Panc1 (cell line): ENCODE measurements at regions not wholly inside any gene's neighbourhood (a gene's known extent, or its start where the extent isn't known, plus 50 kb on each side); places are given as distances from the start of the nearest gene placed in this dataset.

Experiments
- ATAC-seq: fragments of 200-7000 bp; cut with Tn5 transposase; 2 replicates; pipeline ENCODE4 v1.9.1; 2020; ENCODE audit warnings: mild to moderate bottlenecking, moderate library complexity
- BruUV-seq: library from RNA; stranded (reverse); fragments of 400-500 nt; replicated peaks from 2 replicates; lab custom pipeline; 2021; lab: Mats Ljungman, UMichigan
- CTCF ChIA-PET: fragments of 300-600 bp; sonication (Branson Sonifier 250); formaldehyde crosslinking; loops from one replicate; lab custom pipeline; 2022; ENCODE audit warnings: antibody characterized with exemption; lab: Charles Lee
- POLR2A ChIA-PET: fragments of 300-600 bp; sonication (Branson Sonifier 250); formaldehyde crosslinking; loops from one replicate; lab custom pipeline; 2022; ENCODE audit warnings: antibody characterized with exemption; lab: Charles Lee
- DNase-seq: peaks from one replicate; pipeline ENCODE4 v3.0.0-alpha.2; 2010; ENCODE audit warnings: low read depth, low spot score
- H3K27ac ChIP-seq: 2 replicates; pipeline ENCODE4 v1.5.1; 2011; ENCODE audit warnings: mild to moderate bottlenecking, low read length, inconsistent platforms
- H3K27me3 ChIP-seq: fragments of 200-500 bp; sonication (Bioruptor generic); 2 replicates; pipeline ENCODE4 v1.6.0; 2014; ENCODE audit warnings: low read length, inconsistent platforms; ENCODE audit not compliant: control insufficient read depth, insufficient read depth
- H3K36me3 ChIP-seq: fragments of 200-500 bp; sonication (Bioruptor generic); 2 replicates; pipeline ENCODE4 v1.5.1; 2014; ENCODE audit warnings: inconsistent platforms, mild to moderate bottlenecking, low read length, moderate library complexity; ENCODE audit not compliant: control insufficient read depth, insufficient read depth
- H3K4me1 ChIP-seq: 2 replicates; pipeline ENCODE4 v1.5.1; 2011; ENCODE audit warnings: inconsistent platforms, mild to moderate bottlenecking, low read length, moderate library complexity; ENCODE audit not compliant: control insufficient read depth, insufficient read depth
- H3K4me3 ChIP-seq, 2 experiments: 2 replicates each; pipeline ENCODE4 v1.5.1; 2011 to 2012; ENCODE audit warnings: low read depth in 2 of 2, low read length in 2 of 2, mild to moderate bottlenecking in 2 of 2, inconsistent platforms in 1 of 2, moderate library complexity in 1 of 2
- H3K9me3 ChIP-seq: fragments of 200-500 bp; sonication (Bioruptor generic); 2 replicates; pipeline ENCODE4 v1.5.1; 2014; ENCODE audit warnings: low read depth, mild to moderate bottlenecking, inconsistent platforms, low read length, moderate library complexity; ENCODE audit not compliant: control insufficient read depth, insufficient read depth
- POLR2AphosphoS5 ChIP-seq: IDR thresholded peaks from 2 replicates; pipeline ENCODE4 v1.6.1; 2012; ENCODE audit warnings: mild to moderate bottlenecking, low read depth, low read length, moderate library complexity
- SIN3A ChIP-seq: IDR thresholded peaks from 2 replicates; pipeline ENCODE4 v1.6.1; 2012; ENCODE audit warnings: low read depth, mild to moderate bottlenecking, low read length, moderate library complexity, borderline replicate concordance; ENCODE audit not compliant: insufficient read depth
- TCF7L2 ChIP-seq: IDR thresholded peaks from 2 replicates; pipeline ENCODE4 v1.6.1; 2011; ENCODE audit warnings: mild to moderate bottlenecking, low read depth, low read length, inconsistent platforms
- in situ Hi-C: cut with HindIII; loops from 2 replicates; pipeline ENCODE4 v1.10.0; 2016; ENCODE audit warnings: low sequenced_read_pairs, low pct_unique_long_range_greater_than_20kb
- intact Hi-C: fragments of 100-400 bp; cut with micrococcal nuclease; formaldehyde crosslinking; loops from one replicate; pipeline ENCODE4 v1.10.0; 2022; ENCODE audit not compliant: unreplicated experiment
- TF ChIP-seq, protein P1 (sequence below): fragments of 450-650 bp; IDR thresholded peaks from 2 replicates; pipeline ENCODE4 v1.5.1; 2017; ENCODE audit warnings: mild to moderate bottlenecking
- TF ChIP-seq, protein P2 (sequence below), 2 experiments: IDR thresholded peaks; 2 replicates each; pipeline ENCODE4 v1.6.1; 2011 to 2012; ENCODE audit warnings: low read depth in 2 of 2, control low read depth in 1 of 2, low read length in 1 of 2, mild to moderate bottlenecking in 1 of 2, moderate library complexity in 1 of 2; ENCODE audit not compliant: insufficient read depth in 1 of 2

DNA sequence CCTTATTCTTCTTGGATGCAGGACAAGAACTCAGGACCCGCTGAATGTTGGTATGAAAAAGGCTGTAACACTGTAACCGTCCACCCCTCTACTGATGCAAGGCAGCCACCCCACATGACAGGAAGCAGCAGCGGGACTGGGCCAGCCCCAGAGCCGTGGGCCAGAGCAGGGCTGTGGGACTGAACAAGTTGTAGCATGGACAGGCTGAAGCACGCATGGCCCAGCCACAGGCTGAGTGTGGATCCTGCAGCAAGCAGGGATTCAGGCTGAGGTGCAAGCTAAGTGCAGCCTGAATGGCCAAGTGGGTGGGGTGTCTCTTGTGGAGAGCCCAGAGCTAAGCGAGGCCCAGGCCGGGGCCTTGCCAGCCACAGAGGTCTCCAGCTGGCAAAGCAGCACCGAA, 632.2 kb downstream of the SPOCK3 start:
- no peak overlapping the region for H3K4me3 ChIP-seq
- no peaks in the 10 kb centered on the region for H3K4me1 ChIP-seq
- H3K36me3 ChIP-seq: no peaks in the 10 kb centered on the region
- no peak overlapping the region for H3K27ac ChIP-seq
- TF ChIP-seq TCF7L2: no peak
- TF ChIP-seq, protein P1, sequence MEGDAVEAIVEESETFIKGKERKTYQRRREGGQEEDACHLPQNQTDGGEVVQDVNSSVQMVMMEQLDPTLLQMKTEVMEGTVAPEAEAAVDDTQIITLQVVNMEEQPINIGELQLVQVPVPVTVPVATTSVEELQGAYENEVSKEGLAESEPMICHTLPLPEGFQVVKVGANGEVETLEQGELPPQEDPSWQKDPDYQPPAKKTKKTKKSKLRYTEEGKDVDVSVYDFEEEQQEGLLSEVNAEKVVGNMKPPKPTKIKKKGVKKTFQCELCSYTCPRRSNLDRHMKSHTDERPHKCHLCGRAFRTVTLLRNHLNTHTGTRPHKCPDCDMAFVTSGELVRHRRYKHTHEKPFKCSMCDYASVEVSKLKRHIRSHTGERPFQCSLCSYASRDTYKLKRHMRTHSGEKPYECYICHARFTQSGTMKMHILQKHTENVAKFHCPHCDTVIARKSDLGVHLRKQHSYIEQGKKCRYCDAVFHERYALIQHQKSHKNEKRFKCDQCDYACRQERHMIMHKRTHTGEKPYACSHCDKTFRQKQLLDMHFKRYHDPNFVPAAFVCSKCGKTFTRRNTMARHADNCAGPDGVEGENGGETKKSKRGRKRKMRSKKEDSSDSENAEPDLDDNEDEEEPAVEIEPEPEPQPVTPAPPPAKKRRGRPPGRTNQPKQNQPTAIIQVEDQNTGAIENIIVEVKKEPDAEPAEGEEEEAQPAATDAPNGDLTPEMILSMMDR: no peak
- no peak for TF ChIP-seq POLR2AphosphoS5
- TF ChIP-seq, protein P2, sequence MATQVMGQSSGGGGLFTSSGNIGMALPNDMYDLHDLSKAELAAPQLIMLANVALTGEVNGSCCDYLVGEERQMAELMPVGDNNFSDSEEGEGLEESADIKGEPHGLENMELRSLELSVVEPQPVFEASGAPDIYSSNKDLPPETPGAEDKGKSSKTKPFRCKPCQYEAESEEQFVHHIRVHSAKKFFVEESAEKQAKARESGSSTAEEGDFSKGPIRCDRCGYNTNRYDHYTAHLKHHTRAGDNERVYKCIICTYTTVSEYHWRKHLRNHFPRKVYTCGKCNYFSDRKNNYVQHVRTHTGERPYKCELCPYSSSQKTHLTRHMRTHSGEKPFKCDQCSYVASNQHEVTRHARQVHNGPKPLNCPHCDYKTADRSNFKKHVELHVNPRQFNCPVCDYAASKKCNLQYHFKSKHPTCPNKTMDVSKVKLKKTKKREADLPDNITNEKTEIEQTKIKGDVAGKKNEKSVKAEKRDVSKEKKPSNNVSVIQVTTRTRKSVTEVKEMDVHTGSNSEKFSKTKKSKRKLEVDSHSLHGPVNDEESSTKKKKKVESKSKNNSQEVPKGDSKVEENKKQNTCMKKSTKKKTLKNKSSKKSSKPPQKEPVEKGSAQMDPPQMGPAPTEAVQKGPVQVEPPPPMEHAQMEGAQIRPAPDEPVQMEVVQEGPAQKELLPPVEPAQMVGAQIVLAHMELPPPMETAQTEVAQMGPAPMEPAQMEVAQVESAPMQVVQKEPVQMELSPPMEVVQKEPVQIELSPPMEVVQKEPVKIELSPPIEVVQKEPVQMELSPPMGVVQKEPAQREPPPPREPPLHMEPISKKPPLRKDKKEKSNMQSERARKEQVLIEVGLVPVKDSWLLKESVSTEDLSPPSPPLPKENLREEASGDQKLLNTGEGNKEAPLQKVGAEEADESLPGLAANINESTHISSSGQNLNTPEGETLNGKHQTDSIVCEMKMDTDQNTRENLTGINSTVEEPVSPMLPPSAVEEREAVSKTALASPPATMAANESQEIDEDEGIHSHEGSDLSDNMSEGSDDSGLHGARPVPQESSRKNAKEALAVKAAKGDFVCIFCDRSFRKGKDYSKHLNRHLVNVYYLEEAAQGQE (IDR thresholded peaks at IDR 0.05; ENCODE audit: insufficient read depth in 1 of 2, low read depth in 2 of 2, low read length in 1 of 2): no peak
- TF ChIP-seq SIN3A: no peak
- POLR2A ChIA-PET: no interaction called here
- DNase-seq: no peak
- in situ Hi-C loops (no loop called here), intact Hi-C loops (no loop called here)
- no peak for ATAC-seq
- no peaks in the 10 kb centered on the region for H3K27me3 ChIP-seq
- BruUV-seq: no TSS peak
- no peaks in the 10 kb centered on the region for H3K9me3 ChIP-seq
- CTCF ChIA-PET: no interaction called here

DNA sequence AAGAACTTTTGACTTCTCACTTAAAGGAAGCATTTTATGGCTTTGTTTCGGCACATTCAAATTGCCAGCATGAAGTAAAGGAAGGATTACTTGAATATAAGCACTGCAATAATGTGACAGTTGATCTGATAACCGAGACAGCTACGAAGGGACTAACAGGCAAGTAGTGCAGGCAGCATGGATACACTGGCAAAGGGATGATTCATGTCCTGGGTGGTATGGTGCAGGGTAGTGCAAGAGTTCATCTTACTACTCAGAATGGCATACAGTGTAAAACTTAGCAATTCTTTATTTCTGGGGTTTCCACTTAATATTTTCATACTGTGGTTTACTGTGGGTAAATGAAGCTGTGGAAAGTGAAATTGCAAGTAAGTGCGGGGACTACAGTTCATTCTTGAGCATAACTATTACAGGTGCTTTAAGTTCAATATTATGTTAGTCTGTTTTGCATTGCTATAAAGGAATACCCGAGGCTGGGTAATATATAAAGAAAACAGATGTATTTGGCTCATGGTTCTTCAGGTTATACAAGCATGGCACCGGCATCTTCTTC, 611.8 kb downstream of the SPOCK3 start:
- Histone ChIP-seq H3K27me3 (no peaks in the 10 kb centered on the region), H3K27ac (no peak overlapping the region), H3K4me1 (no peaks in the 10 kb centered on the region), H3K36me3 (no peaks in the 10 kb centered on the region), H3K4me3 (no peak overlapping the region), H3K9me3 (no peaks in the 10 kb centered on the region)
- ChIA-PET POLR2A (no interaction called here), CTCF (no interaction called here)
- BruUV-seq: no TSS peak
- in situ Hi-C loops (no loop called here), intact Hi-C loops (no loop called here)
- no peak for TF ChIP-seq TCF7L2
- TF ChIP-seq SIN3A: no peak
- TF ChIP-seq, protein P2 (IDR thresholded peaks at IDR 0.05; ENCODE audit: insufficient read depth in 1 of 2, low read depth in 2 of 2, low read length in 1 of 2): no peak
- TF ChIP-seq POLR2AphosphoS5: no peak
- TF ChIP-seq, protein P1: no peak
- ATAC-seq: no peak
- no peak for DNase-seq
